ENCODE measurements at regions not wholly inside any gene's neighbourhood (a gene's known extent, or its start where the extent isn't known, plus 50 kb on each side); places are given as distances from the start of the nearest gene placed in this dataset.

DNA sequence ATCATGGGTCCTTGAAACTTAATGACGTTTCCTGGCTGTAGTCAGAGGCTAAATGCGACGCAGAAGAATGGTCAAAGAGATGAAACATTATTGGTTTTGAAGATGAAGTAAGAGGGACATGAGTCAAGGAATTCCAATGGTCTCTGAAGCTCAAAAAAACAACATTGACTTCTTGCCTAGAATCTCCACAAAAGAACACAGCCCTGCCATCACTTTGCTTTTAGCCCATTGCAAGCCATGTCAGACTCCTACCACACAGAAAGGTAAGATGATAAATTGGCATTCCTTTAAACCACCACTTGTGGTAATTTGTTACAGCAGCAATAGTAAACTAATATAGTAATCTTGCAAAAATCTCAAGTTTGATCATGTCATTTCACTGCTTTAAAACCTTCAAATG lies 109.4 kb downstream of the TMEM26 start:
- no peak overlapping the region for H3K4me3 ChIP-seq (ENCODE audit: low read depth, low read length)
- DNase-seq (ENCODE audit: low read depth, low spot score) = no peak
- ChIA-PET CTCF (interaction anchor here (1.3 kb wide), 1 partner anchor 14 kb away, joined by 3 read pairs; no protein-coding TSS in a partner anchor), POLR2A (interaction anchor here (0.6 kb wide), 1 partner anchor 280 kb away, joined by 3 read pairs; no protein-coding TSS in a partner anchor)
- TF ChIP-seq, protein P1, sequence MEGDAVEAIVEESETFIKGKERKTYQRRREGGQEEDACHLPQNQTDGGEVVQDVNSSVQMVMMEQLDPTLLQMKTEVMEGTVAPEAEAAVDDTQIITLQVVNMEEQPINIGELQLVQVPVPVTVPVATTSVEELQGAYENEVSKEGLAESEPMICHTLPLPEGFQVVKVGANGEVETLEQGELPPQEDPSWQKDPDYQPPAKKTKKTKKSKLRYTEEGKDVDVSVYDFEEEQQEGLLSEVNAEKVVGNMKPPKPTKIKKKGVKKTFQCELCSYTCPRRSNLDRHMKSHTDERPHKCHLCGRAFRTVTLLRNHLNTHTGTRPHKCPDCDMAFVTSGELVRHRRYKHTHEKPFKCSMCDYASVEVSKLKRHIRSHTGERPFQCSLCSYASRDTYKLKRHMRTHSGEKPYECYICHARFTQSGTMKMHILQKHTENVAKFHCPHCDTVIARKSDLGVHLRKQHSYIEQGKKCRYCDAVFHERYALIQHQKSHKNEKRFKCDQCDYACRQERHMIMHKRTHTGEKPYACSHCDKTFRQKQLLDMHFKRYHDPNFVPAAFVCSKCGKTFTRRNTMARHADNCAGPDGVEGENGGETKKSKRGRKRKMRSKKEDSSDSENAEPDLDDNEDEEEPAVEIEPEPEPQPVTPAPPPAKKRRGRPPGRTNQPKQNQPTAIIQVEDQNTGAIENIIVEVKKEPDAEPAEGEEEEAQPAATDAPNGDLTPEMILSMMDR (IDR thresholded peaks at IDR 0.05; ENCODE audit: insufficient read depth, low read length, missing control alignments) = no peak

DNA sequence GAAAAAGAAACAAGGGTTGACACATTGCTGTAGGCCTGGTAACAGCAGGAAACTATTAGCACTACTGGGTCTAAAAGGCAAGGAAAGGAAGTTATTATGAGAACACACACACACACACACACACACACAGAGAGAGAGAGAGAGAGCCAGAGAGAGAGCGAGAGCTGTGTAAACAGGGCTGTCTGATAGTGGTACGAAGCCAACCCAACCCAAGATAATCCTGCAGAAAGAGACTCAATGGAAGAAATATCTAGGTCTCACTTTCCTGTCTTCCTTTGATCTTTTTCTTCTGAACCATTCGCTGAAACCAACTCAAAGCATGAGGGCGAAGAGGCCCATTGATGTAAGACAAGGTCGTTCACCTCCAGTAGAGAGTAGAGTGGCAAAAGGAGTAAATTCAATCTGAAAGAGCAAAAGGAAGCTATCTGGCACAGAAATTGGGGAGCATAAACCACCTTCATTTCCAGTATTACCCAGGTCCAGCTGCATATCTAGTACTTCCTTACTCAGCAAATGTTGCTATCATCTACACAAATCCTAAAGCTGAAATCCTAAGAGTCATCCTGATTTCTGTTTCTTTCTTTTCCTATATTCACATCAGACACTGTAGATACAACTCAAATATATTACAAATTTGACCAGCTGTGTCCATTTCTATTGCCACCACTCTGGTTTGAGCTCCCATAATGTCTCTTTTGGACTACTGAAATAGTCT lies 110.2 kb downstream of the TMEM26 start:
- H3K4me3 ChIP-seq (ENCODE audit: low read depth, low read length) = no peak overlapping the region
- DNase-seq (ENCODE audit: low read depth, low spot score) = no peak
- CTCF ChIA-PET = interaction anchor here (1.3 kb wide), 1 partner anchor 13 kb away, joined by 3 read pairs; no protein-coding TSS in a partner anchor
- TF ChIP-seq, protein P1 (IDR thresholded peaks at IDR 0.05; ENCODE audit: insufficient read depth, low read length, missing control alignments) = no peak
- POLR2A ChIA-PET = interaction anchor here (0.6 kb wide), 1 partner anchor 280 kb away, joined by 3 read pairs; no protein-coding TSS in a partner anchor

DNA sequence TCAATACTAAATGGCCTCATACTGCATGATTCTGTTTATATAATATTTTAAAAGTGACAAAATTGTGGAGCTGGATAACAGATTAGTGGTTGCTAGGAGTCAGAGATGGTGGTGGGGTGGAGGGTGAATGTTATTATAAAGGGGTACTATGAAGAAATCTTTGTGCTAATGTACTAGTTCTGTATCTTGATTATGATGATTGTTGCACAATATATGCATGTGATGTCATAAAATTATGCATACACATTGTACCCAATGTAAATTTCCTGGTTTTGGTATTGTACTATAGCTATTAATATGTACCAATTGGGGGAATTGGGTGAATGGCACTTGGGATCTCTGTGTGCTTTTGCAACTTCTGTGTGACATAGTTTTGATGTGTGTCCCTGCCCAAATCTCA lies 112.2 kb downstream of the TMEM26 start:
- ChIA-PET CTCF (no interaction called here), POLR2A (no interaction called here)
- no peak for DNase-seq (ENCODE audit: low read depth, low spot score)
- TF ChIP-seq, protein P1 (IDR thresholded peaks at IDR 0.05; ENCODE audit: insufficient read depth, low read length, missing control alignments) = no peak
- H3K4me3 ChIP-seq (ENCODE audit: low read depth, low read length) = no peak overlapping the region

DNA sequence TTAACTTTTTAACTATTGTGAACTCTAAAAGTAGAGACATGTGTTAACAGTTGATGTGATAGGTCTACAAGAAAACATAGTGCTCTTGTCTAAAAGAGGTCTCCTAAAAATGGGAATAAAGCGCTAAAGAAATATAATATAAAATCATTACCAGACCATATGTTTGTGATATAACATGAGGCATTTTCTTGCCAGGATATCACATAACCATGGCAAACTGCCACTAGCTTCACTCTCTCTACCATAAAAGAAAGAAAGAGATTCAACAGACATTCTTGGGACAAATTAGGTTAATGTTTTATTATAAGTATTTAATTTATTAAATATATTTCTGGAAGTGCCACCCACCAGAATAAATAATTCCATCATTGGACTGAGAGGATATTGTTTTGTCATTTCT lies 115.0 kb downstream of the TMEM26 start:
- ChIA-PET POLR2A (no interaction called here), CTCF (no interaction called here)
- no peak overlapping the region for H3K4me3 ChIP-seq (ENCODE audit: low read depth, low read length)
- TF ChIP-seq, protein P1 (IDR thresholded peaks at IDR 0.05; ENCODE audit: insufficient read depth, low read length, missing control alignments) = no peak
- DNase-seq (ENCODE audit: low read depth, low spot score) = no peak

DNA sequence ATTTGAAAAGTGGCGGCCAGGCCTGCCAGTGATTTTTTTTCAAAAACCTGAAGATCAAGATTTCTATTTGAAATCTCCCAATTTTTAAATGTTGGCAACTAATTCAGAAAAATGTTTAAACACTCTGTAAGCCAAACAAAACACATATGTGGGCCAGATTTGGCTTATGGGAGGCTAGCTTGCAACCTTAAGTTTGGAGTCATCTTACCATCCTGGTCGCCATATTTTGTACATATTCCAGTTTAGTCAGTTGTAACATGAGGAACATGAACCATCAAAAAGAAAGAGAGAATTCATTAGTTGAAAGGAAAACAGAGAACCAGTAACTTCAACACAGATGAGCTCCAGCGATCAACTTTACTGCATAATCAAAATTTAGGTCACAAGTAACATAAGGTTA lies 115.4 kb downstream of the TMEM26 start:
- DNase-seq (ENCODE audit: low read depth, low spot score) = no peak
- ChIA-PET CTCF (no interaction called here), POLR2A (no interaction called here)
- H3K4me3 ChIP-seq (ENCODE audit: low read depth, low read length) = no peak overlapping the region
- TF ChIP-seq, protein P1 (IDR thresholded peaks at IDR 0.05; ENCODE audit: insufficient read depth, low read length, missing control alignments) = no peak

DNA sequence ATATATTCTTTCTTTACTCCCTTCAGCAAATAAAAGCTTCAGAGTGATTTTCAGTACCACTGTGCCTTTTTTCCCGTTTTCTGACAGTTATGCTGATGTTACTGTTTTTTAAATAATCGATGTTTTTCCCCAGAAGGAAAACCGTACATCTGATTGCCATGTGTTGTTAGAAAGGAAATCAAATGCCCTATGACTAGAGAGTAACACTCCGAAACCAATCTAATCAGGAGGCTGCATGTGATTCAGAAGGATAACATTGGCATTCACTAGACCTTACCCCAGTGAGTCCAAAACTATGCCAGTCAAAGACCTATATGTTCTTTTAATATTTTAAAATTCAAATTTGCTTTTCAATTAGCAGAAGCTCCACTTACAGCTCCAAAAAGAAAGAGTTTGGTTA lies 116.3 kb downstream of the TMEM26 start:
- no peak overlapping the region for H3K4me3 ChIP-seq (ENCODE audit: low read depth, low read length)
- DNase-seq (ENCODE audit: low read depth, low spot score) = no peak
- ChIA-PET POLR2A (no interaction called here), CTCF (no interaction called here)
- TF ChIP-seq, protein P1 (IDR thresholded peaks at IDR 0.05; ENCODE audit: insufficient read depth, low read length, missing control alignments) = no peak

Measured in AG04449 (cell line).